SKM-1 (cell line): ENCODE measurements at regions not wholly inside any gene's neighbourhood (a gene's known extent, or its start where the extent isn't known, plus 50 kb on each side); places are given as distances from the start of the nearest gene placed in this dataset.

Experiments used
- DNase-seq: peaks from one replicate; lab custom pipeline; 2025; ENCODE audit not compliant: unreplicated experiment; lab: John Stamatoyannopoulos, UW

GRCh38 chr7:26594553-26594952, 269.8 kb downstream of the SKAP2 start:
- no peak for DNase-seq

- no peak for DNase-seq
Observed at GRCh38 chr7:26598867-26599266, 265.5 kb downstream of the SKAP2 start.

- peak; percentile 66 for DNase-seq
Observed at GRCh38 chr7:26599982-26600381, 264.4 kb downstream of the SKAP2 start.

GRCh38 chr7:26600411-26600810, 264.0 kb downstream of the SKAP2 start:
- no peak for DNase-seq

- DNase-seq, result no peak
Observed at GRCh38 chr7:26603631-26604030, 260.8 kb downstream of the SKAP2 start.

- no peak for DNase-seq
Observed at GRCh38 chr7:26608402-26608801, 256.0 kb downstream of the SKAP2 start.

GRCh38 chr7:26609082-26609481, 255.3 kb downstream of the SKAP2 start:
- DNase-seq, result no peak

GRCh38 chr7:26609532-26609931, 254.9 kb downstream of the SKAP2 start:
- DNase-seq, result no peak

GRCh38 chr7:26612742-26613141, 251.6 kb downstream of the SKAP2 start:
- DNase-seq, result no peak

- no peak for DNase-seq
Observed at GRCh38 chr7:26614503-26614902, 249.9 kb downstream of the SKAP2 start.

GRCh38 chr7:26616235-26616634, 248.2 kb downstream of the SKAP2 start:
- DNase-seq, result no peak

- DNase-seq, result no peak
Observed at GRCh38 chr7:26617066-26617465, 247.3 kb downstream of the SKAP2 start.
